Activated effector memory CD4-positive, alpha-beta T cell treated with anti-CD3 and anti-CD28 coated beads, Interleukin-2, amount 50 U/mL, for 16 hours (primary cell): ENCODE measurements at regions not wholly inside any gene's neighbourhood (a gene's known extent, or its start where the extent isn't known, plus 50 kb on each side); places are given as distances from the start of the nearest gene placed in this dataset.
"Not testable (repeated sequence)": the region's sequence is repeated elsewhere in the genome, so short reads cannot be mapped to it uniquely, and the experiment has no call there.

Source experiments
- DNase-seq: peaks from one replicate; pipeline ENCODE4 v3.0.0-alpha.2; 2020

DNA sequence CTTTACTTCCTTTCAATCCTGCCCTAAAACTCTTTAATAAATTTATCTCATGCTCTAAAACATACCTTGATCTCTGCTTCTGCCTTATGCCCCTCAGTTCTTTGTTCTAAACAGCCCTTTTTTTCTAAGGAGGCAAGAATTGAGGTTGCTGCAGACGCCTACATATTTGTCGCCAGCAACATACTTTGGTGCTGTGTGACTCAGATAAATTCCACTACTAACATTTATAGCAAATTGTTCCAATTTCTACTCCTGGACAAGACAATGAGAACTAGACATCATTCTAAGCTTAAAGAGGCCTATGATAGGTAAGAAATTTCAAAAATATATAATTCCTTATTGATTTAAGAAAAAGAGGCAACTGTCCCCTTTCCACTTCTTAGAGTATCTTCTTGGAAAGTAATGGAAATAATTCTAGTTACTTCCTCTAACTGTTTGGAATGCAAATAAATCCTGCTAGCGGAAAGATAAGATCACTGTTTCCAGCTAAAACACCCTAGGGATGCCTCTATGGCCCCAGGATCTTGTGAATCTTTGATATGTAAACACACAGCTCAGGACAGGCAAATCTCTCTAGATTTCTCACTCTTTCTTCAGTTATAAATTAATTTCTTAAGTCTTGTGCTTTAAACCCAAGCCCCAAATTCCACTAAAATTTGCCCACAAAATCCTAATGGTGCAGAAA, 869.1 kb downstream of the KCNT2 start:
- DNase-seq: no peak

DNA sequence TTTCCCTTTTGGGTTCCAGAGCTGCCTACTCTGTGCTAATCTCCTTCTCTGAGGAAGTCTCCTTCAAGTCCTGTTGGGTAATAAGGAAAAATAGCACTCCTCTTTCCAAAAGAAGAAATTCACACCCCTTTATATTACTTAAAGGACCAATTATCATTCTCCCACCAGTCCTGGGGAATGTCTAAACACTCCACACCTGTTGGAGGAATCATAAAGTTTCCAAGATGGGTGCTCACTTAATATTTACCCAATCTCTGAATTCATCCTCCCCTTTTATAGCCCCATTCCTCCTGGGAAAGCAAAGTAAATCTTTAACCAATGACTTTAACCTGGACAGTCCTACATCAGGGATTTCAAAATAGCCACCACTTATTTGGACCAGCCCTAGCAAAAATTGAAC, 873.1 kb downstream of the KCNT2 start:
- no peak for DNase-seq

DNA sequence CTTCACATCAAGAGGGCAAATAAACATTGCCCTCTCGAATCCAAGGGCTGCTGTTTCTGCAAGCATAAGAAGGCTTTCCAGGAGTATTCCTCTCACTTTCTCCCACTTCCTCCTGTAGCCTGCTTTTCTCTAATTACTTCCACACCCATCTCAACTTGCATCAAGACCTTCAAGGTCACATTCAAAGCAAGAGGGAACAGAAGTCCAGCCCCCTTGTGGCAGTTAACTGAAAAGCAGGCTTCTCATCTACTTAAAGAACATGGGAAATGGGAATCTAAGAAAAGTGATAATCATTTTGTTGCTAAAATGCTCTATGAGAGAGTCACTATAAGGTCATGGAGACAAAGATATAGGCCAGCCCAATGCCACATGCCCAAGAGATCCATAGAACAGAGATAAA, 874.4 kb downstream of the KCNT2 start:
- no peak for DNase-seq

DNA sequence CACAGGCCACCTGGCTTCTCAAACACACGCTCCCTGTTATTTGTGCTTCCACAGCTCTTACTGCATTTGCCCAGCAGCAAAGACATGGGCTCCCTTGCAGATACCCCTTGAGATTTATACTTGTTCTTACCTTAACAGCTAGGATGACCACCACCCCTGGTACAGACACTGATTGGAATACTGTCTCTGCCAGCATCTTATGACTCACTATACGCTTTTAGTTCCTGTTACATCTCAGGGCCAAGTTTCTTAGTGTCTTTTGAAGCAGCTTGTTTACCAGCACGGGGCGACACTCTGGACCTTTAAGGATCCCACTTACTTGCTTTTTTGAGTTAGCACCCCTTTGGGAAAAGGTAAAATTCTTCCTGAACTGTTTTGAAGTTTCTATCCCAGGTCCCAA, 874.8 kb downstream of the KCNT2 start:
- DNase-seq: no peak

DNA sequence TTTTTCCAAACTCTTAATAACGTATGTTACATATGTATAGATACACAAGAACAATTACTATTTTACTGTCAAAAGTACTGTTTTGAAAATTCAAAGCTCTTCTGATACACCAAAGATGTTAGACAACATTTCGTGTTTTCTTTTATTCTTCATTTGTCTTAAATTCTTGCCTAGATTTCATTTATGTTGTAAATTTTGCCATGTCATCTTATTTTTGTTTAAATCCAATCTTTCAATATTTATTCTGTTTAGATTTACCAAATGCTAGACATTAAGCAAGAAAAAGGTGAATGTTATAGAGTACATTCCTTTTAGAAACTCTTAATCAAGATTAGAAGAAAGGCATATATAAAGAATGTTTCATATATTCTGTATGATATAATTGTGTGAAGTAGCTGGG, 876.9 kb downstream of the KCNT2 start:
- DNase-seq: no peak

DNA sequence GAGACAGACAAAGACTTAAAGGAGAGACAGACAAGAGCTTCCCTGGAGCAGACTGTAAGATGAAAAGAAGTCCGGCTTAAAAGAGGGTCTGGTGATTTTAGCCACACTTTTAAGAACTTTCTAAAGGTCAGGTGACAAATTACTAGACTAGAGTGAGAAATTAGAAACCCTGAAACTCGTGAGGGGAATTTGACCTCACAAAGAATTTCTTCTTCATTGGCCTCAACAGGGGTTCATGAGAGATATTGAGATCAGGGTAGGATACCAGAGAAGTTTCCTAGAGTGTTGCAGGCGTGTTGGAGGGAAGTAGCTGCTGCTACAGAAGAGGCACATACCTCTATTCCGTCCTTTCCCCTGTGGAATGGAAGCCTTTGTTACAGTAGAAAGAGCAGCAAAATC, 884.4 kb downstream of the KCNT2 start:
- DNase-seq: no peak

DNA sequence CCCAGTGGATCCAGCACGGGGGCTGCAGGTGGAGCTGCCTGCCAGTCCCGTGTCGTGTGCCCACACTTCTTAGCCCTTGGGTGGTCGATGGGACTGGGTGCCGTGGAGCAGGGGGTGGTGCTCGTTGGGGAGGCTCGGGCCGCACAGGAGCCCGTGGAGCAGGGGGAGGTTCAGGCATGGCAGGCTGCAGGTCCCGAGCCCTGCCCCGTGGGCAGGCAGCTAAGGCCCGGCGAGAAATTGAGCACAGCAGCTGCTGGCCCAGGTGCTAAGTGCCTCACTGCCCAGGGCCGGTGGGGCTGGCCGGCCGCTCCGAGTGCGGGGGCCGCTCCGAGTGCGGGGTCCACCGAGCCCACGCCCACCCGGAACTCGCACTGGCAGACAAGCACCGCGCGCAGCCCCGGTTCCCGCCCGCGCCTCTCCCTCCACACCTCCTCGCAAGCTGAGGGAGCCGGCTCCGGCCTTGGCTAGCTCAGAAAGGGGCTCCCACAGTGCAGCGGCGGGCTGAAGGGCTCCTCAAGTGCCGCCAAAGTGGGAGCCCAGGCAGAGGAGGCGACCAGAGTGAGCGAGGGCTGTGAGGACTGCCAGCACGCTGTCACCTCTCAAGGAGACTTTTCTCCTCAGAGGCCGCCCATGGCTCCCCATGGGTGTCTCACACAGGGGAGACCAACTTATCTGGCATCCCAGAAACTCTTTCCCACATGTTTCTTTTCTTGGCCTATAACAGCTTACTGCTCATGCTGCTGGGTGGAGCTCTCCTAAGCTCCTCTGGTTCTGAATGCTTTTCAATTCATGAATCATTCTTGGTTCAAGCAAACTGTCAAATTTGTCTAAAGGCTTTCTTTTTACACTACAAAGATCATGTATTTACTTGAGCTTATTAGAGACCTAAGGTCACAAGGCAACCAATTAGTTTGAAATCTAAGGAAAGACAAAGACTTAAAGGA, 885.1 kb downstream of the KCNT2 start:
- DNase-seq: not testable (repeated sequence)

DNA sequence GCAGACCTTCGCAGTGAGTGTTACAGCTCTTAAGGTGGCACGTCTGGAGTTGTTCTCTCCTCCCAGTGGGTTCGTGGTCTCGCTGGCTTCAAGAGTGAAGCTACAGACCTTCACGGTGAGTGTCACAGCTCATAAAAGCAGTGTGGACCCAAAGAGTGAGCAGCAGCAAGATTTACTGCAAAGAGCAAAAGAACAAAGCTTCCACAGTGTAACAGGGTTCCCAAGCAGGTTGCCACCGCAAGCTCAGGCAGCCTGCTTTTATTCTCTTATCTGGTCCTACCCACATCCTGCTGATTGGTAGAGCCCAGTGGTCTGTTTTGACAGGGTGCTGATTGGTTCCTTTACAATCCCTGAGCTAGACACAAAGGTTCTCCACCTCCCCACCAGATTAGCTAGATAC, 886.1 kb downstream of the KCNT2 start:
- DNase-seq: not testable (repeated sequence)

DNA sequence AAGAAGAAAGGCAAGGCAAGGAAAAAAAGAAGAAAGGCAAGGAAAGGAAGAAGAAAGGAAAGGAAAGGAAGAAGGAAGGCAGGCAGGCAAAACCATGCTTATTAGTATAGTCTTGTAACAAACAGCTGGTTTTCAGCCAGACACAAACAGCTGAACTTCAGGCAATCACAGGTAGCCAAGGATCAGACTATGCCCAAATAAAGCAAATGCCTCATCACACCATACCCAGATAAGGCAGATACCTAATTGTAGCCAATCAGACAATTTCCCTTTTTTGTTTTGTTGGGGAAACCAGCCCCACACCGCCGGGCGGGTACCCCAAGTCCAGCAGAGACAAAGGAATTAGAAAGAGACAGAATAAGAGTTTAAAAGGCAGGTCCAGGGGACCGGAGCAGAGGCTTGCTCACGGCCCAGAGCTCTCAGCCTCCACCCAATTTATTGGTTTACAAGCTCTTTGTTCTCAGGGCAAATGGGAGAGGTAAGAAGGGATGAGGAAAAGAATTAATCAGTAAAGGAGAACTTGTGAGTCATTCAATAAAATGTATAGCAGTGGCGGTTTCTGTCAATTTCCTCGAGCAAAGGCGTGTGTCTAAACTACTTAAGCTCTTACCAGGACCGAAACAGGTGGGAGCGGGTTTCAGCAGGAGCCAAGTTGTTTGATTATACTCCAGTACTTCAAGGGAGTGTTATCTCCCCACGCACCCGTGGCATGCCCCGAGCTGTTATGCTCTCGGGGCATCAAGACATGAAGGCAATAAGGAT, 886.8 kb downstream of the KCNT2 start:
- DNase-seq: no peak

DNA sequence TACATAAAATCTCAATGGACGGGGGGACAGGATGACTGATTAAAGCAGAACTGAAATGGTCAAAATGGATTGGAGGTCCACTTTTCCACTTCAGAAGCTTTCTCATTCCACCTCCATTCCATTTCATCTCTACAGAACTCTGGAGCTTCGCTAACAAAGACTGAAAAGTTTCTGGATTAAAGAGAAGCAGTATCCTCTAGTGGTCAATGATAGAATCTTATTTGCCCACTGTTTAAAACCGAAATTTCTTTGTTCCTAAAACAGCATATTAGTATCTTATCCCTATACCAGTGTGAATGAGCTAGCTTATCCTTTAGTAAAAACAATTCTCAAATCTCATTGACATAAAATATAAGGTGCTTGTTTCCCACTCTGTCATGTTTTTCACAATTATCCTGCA, 890.6 kb downstream of the KCNT2 start:
- DNase-seq: no peak

DNA sequence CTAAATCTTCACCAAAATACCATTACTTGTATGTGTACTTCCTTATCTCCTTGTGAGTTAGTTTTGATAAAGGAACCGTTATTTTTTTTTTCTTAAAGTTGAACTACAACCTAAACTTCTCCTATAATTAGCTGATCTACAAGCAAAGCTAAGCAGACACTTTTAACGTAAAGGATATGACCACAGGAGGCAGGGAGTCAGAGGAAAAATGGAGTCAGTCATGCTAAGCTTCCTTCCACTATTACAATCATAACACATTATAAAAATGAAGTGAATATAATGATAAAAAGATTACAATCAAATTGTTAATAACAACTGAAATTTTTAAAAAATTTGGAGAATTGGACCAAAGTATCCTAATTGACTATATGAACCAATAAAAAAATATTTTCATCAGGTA, 892.6 kb downstream of the KCNT2 start:
- DNase-seq: no peak

DNA sequence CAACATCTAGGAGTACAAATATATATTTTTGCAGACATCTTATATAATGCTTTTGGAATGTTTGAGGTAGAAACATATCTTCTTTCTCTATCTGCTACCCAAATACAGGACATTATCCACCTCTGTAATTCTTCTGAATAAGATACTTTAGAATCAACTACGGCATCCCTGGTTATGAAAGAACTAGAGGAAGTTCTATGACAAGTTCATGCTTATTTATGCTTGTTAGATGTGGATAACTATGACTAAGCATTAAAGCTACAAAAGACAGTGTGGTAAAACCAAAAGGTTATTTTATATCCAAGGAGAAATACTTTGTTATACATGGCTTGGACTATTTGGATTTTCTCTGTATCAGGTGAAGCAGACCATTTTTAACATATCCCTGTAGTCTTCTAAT, 894.0 kb downstream of the KCNT2 start:
- DNase-seq: no peak

DNA sequence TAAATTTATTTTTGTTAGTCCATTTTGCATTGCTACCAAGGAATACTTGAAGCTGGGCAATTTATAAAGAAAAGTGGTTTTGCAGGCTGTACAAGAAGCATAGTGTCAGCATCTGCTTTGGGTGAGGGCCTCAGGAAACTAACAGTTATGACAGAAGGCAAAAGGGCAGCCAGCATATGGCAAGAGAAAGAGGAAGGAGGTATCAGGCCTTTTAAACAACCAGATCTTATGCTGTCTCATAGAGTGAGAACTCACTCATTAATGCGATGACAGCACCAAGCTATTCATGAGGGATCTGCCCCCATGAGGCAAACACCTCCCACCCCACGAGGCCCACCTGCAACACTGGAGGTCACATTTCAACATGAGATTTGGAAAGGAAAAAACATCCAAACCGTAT, 898.4 kb downstream of the KCNT2 start:
- DNase-seq: no peak

DNA sequence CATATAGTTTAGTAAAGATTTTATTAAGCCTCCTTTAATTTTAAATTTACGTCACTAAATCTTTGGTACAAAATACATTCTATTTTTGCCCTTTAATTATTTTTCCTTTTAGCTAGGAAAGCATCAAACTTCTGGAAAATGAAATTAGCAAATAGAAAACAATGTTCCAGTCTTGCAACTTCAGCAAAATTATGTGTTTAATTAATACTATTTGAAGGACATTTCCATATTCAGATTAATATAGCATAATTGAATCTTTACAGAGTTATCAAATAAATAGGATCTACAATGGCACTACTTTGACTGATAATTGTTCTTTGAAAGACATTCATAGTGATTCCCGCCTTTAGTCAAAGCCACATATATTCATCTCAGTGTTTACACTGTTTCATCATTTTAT, 904.2 kb downstream of the KCNT2 start:
- DNase-seq: no peak

DNA sequence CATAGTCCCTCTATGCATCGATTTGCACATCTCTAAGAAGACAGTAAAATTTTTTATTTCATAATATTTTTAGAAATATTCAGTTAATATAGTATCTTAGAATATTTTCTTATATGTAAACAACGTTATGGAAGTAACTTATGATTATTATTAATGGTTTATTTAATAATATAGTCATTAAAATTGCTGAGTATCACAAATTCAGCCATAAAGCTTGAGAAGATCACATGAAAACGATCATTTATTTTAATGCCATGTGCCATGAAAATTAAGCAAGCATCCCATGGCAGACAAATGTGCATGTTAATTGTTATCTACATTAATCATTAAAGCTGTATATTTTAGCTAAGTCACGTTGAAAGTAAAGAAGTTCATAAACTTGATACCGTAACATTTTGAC, 907.1 kb downstream of the KCNT2 start:
- DNase-seq: no peak

DNA sequence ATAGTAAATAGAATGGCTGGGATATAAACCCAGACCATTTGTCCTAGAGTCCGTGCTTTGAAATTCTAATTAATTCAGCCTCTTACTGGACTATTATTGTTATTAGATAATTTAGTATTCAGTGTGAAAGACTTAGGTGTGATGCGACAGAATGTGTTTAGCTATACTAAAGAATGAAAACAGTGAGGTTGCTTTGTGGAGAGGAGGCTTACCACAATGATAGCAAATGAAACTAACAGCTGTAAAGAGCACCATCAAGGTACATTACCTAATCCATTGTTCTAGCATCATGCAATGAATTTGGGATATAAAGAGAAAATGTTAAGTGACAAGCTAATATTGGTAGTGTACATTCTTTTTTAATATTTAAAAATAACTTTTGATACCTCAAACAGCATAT, 911.1 kb downstream of the KCNT2 start:
- no peak for DNase-seq

DNA sequence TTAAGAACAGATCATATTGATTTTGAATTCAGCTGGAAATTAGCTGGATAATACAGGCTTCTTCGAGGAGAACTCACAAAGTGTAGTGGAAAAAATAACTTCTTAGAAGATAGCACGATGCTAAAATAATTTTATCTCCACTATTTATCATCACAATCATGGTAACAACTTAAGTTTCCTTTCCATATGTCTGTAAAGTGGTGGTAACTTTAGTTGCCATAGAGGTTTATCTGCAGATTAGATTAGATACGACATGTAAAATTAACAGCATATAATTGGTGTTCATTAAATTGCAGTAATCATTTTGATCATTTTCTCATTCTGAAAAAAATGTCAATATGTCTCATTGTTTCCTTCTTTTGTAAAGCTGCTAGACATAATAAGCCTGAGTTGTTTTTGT, 921.5 kb downstream of the KCNT2 start:
- DNase-seq: no peak

DNA sequence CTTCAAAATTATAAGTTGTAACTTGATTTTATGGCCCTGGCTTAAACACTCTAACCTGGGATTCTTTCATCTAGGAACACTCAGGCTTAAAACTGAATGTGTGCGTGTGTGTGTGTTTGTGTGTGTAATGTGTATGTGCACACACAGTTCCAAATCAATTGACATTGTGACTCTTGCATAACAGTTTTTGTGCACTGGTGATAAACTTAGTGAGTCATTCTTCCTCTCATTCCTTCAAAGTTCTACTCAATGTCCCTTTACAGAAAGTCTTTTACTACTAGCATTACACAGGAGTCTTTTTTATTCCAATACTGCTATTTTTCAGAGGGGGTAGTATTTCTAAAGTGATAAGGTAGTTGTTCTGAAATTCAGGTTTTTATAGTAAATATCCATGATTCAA, 943.6 kb downstream of the KCNT2 start:
- DNase-seq: no peak

DNA sequence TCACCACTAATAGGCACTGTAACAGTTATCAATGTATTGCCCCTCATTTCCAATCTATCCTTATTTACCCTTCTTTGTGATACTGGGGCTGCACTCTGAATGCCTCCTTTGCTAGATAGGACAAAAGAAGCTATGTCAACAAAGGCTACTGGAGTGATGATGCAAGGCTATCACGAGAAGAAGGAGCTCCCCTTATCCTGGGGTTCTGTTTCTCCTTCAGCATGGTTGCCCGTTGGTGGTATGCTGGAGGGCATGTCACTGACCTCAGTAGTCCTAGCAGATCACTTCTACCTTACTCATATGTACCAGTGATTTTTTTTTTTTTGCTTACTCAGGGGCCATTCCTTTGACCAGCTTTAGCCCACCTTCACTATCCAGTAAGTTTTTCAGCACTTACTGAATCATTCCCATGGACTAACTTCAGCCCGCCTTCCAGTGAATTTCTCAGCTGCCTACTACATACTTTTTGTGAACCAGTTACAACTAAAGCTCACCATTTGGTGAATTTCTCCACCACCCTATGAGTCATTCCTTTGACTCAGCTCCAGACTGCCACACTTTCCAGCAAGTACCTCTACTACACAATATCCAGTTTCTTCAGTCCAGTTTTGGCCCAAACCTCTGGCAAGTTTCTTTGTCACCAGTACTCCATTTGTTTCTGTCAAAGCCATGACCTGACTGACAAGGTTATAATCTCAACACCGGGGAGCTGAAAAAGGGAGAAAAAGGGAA, 944.5 kb downstream of the KCNT2 start:
- DNase-seq: no peak

DNA sequence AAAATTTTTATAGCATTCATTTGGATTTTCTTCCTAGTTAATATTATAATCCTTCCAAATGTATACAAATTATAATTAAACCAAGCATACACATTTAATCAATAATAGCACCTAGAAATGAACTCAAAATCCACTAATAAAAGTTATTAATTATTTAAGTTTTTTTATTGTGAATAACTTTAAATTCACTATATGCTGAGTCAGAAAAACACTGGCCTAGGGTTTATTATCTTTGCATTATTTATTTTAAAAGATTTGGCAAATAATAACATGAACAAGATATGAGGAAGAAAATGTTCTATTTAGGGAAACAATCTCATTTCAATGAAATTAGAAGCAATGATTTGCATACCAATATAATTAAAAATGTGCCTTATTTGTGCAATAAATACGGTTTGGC, 951.5 kb downstream of the KCNT2 start:
- DNase-seq: no peak

DNA sequence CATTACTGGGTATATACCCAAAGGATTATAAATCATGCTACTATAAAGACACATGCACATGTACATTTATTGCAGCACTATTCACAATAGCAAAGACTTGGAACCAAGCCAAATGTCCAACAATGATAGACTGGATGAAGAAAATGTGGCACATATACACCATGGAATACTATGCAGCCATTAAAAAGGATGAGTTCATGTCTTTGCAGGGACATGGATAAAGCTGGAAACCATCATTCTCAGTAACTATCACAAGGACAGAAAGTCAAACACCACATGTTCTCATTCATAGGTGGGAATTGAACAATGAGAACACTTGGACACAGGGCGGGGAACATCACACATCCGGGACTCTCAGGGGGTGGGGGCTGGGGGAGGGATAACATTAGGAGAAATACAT, 959.4 kb downstream of the KCNT2 start:
- not testable (repeated sequence) for DNase-seq

DNA sequence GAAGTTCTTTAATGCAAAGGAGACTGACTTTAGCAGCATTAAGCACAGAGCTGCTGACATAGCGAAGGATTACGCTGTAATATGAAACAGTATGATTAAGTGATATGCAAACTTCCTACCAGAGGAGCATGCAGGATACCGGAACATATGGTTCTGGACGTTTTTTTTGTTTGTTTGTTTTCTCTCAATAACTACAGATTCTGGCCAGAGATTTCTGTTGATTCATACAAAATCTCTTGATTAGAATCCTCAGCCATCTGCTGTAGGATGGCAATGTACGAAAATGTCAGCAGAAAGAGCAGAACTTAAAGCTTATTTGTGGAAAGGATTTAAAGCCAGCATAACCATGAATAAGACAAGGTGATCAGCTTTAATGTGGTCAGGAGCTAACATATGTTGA, 970.7 kb downstream of the KCNT2 start:
- DNase-seq: no peak

DNA sequence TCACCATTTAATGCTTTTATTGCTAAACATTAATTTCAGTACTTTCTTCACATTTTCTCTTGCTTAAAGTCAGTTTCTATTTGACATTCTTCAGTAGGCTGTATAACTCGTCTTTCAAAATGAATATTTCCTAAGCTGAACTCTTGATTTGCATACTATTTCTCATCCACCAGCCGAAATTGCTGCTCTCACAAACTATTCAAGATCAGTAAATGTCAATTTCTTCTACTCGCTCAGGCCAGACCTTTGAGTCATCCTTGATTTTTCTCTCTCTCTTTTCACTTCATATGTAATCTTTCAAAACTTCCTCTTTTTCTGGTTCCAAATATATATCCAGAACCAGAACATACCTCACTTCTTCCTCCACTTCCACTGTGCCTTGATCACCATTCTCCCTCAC, 990.0 kb downstream of the KCNT2 start:
- DNase-seq: no peak
